Mesothelial cell of epicardium (in vitro differentiated cells): ENCODE measurements at regions not wholly inside any gene's neighbourhood (a gene's known extent, or its start where the extent isn't known, plus 50 kb on each side); places are given as distances from the start of the nearest gene placed in this dataset. TPM values are rescaled to one million over a fixed set of nuclear protein-coding genes. Genes with fewer than 3 reads are reported as not detected.
A peak's percentile ranks its signal among the peaks of the same experiment; 100 is the strongest.

Experiments
- DNase-seq, 2 experiments: peaks; one replicate each; pipeline ENCODE4 v3.0.0; 2021; ENCODE audit warnings: low spot score in 2 of 2; ENCODE audit not compliant: unreplicated experiment in 2 of 2
- H3K27ac Mint-ChIP-seq: 2 replicates; pipeline ENCODE4 v1.8.0; 2021; ENCODE audit warnings: mixed read lengths
- H3K27me3 Mint-ChIP-seq: 2 replicates; pipeline ENCODE4 v1.8.0; 2021; ENCODE audit warnings: low read depth, mixed read lengths
- H3K36me3 Mint-ChIP-seq: 2 replicates; pipeline ENCODE4 v1.8.0; 2021; ENCODE audit warnings: mixed read lengths
- H3K4me1 Mint-ChIP-seq: 2 replicates; pipeline ENCODE4 v1.8.0; 2021; ENCODE audit warnings: mixed read lengths
- H3K4me3 Mint-ChIP-seq: 2 replicates; pipeline ENCODE4 v1.8.0; 2021; ENCODE audit warnings: mild to moderate bottlenecking, moderate library complexity, mixed read lengths
- H3K9me3 Mint-ChIP-seq: 2 replicates; pipeline ENCODE4 v1.8.0; 2021; ENCODE audit warnings: mixed read lengths
- microRNA-seq: library from miRNA; unstranded; fragments of <30 nt; microRNA quantifications from one replicate; pipeline ENCODE4 v1.2.0, GENCODE V29; 2021; ENCODE audit warnings: inconsistent platforms, mixed read lengths
- TF ChIP-seq, protein P1 (sequence below): fragments of 200-600 bp; sonication (generic); IDR thresholded peaks from one replicate; pipeline ENCODE4 v1.5.0; 2021; ENCODE audit warnings: antibody characterized with exemption; ENCODE audit not compliant: unreplicated experiment

- no peak overlapping the region for H3K4me3 Mint-ChIP-seq
- H3K27me3 Mint-ChIP-seq, result peaks cover 21% of the 10 kb centered on the region
- DNase-seq, result no peak
- H3K4me1 Mint-ChIP-seq, result no peaks in the 10 kb centered on the region
- H3K27ac Mint-ChIP-seq, result no peak overlapping the region
- H3K36me3 Mint-ChIP-seq, result no peaks in the 10 kb centered on the region
- TF ChIP-seq, protein P1, sequence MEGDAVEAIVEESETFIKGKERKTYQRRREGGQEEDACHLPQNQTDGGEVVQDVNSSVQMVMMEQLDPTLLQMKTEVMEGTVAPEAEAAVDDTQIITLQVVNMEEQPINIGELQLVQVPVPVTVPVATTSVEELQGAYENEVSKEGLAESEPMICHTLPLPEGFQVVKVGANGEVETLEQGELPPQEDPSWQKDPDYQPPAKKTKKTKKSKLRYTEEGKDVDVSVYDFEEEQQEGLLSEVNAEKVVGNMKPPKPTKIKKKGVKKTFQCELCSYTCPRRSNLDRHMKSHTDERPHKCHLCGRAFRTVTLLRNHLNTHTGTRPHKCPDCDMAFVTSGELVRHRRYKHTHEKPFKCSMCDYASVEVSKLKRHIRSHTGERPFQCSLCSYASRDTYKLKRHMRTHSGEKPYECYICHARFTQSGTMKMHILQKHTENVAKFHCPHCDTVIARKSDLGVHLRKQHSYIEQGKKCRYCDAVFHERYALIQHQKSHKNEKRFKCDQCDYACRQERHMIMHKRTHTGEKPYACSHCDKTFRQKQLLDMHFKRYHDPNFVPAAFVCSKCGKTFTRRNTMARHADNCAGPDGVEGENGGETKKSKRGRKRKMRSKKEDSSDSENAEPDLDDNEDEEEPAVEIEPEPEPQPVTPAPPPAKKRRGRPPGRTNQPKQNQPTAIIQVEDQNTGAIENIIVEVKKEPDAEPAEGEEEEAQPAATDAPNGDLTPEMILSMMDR, result no peak
- H3K9me3 Mint-ChIP-seq, result no peaks in the 10 kb centered on the region
These were observed 232.1 kb downstream of the TDRD3 start for GRCh38 chr13:60629158-60629557.

DNA sequence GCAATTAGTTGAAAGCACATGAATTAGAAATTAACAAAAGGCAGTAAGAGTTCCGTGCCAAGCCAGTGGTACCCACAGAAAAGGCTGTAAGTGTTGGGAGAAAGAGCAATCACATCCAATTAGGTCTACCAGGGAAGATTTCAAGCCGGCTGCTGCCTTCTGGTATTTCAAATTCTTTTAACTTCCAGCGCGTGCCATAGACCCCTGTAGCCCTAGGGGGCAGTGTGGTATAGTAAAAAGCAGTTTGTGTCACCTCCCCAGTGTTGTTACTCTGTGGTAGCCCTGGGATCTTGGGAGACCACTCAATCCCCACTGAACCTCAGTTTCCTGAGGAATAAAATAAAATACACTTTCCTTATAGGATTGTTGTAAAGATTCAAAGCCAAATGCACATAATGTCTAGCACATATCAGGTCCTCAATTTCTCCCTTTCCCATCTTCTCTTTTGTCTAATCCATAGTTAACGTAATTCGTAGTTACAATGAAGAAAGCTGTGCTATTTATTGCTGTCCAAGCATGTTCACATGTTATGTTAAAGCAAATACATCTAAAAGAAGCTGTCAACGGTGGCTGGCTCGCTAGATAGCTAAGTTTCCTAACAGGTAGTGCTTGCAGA, 230.2 kb downstream of the TDRD3 start:
- DNase-seq, result peak in 1 of 2 experiments; percentile 61
- Mint-ChIP-seq H3K27me3 (peaks cover 24% of the 10 kb centered on the region), H3K4me3 (no peak overlapping the region), H3K27ac (no peak overlapping the region), H3K4me1 (no peaks in the 10 kb centered on the region), H3K9me3 (no peaks in the 10 kb centered on the region), H3K36me3 (no peaks in the 10 kb centered on the region)
- TF ChIP-seq, protein P1, result peak; percentile 58

Small RNAs in the stretch of these regions (microRNA-seq; reads per million reads assigned to microRNA genes)
- not detected for gene MIR3169
